ENCODE measurements at regions not wholly inside any gene's neighbourhood (a gene's known extent, or its start where the extent isn't known, plus 50 kb on each side); places are given as distances from the start of the nearest gene placed in this dataset.

GRCh38 chr6:62338477-62338876, 52.5 kb upstream of the KHDRBS2 start:
- TF ChIP-seq CTCF (IDR thresholded peaks at IDR 0.05) (no peak), POLR2AphosphoS5 (IDR thresholded peaks at IDR 0.05; ENCODE audit: low read depth, low read length) (no peak), SIN3A (IDR thresholded peaks at IDR 0.05; ENCODE audit: borderline replicate concordance, insufficient read depth, low read depth, low read length) (no peak), TCF7L2 (IDR thresholded peaks at IDR 0.05; ENCODE audit: low read depth, low read length) (no peak), REST (IDR thresholded peaks at IDR 0.05; ENCODE audit: insufficient read depth in 1 of 2, low read depth in 2 of 2, low read length in 1 of 2) (no peak)
